ENCODE measurements at regions not wholly inside any gene's neighbourhood (a gene's known extent, or its start where the extent isn't known, plus 50 kb on each side); places are given as distances from the start of the nearest gene placed in this dataset.
A peak's percentile ranks its signal among the peaks of the same experiment; 100 is the strongest.

- Histone ChIP-seq H3K9me3 (replicated peaks; ENCODE audit: control insufficient read depth, low read depth, low read length) (no peaks in the 10 kb centered on the region), H3K27me3 (ENCODE audit: control insufficient read depth, insufficient read depth, low read length) (peaks cover 2% of the 10 kb centered on the region), H3K4me3 (ENCODE audit: low read length) (no peak overlapping the region), H3K36me3 (ENCODE audit: control insufficient read depth, insufficient read depth, low read length) (no peaks in the 10 kb centered on the region), H3K4me1 (ENCODE audit: control insufficient read depth, insufficient read depth, low read length) (peaks cover 4% of the 10 kb centered on the region), H3K27ac (ENCODE audit: low read length) (no peak overlapping the region)
- DNase-seq: no peak
- 38% methylated on average over 3 of the region's 6 CpGs for WGBS (ENCODE audit: insufficient coverage)
Observed at GRCh38 chr2:7953195-7953594, 728.7 kb upstream of the ID2 start.

GRCh38 chr2:7954234-7954633, 727.6 kb upstream of the ID2 start:
- Histone ChIP-seq H3K9me3 (replicated peaks; ENCODE audit: control insufficient read depth, low read depth, low read length) (no peaks in the 10 kb centered on the region), H3K4me3 (ENCODE audit: low read length) (no peak overlapping the region), H3K27me3 (ENCODE audit: control insufficient read depth, insufficient read depth, low read length) (peaks cover 2% of the 10 kb centered on the region), H3K4me1 (ENCODE audit: control insufficient read depth, insufficient read depth, low read length) (peaks cover 4% of the 10 kb centered on the region), H3K36me3 (ENCODE audit: control insufficient read depth, insufficient read depth, low read length) (no peaks in the 10 kb centered on the region), H3K27ac (ENCODE audit: low read length) (no peak overlapping the region)
- DNase-seq: no peak
- 79% methylated on average over 2 of the region's 4 CpGs for WGBS (ENCODE audit: insufficient coverage)

GRCh38 chr2:7956126-7956689, 725.6 kb upstream of the ID2 start:
- 83% methylated on average over 1 of the region's 6 CpGs for WGBS (ENCODE audit: insufficient coverage)
- Histone ChIP-seq H3K27ac (ENCODE audit: low read length) (no peak overlapping the region), H3K9me3 (replicated peaks; ENCODE audit: control insufficient read depth, low read depth, low read length) (no peaks in the 10 kb centered on the region), H3K4me3 (ENCODE audit: low read length) (no peak overlapping the region), H3K36me3 (ENCODE audit: control insufficient read depth, insufficient read depth, low read length) (no peaks in the 10 kb centered on the region), H3K4me1 (ENCODE audit: control insufficient read depth, insufficient read depth, low read length) (no peaks in the 10 kb centered on the region), H3K27me3 (ENCODE audit: control insufficient read depth, insufficient read depth, low read length) (peaks cover 2% of the 10 kb centered on the region)
- DNase-seq: no peak

GRCh38 chr2:7961550-7961949, 720.3 kb upstream of the ID2 start:
- H3K27ac ChIP-seq (ENCODE audit: low read length): no peak overlapping the region
- no peak for DNase-seq
- H3K36me3 ChIP-seq (ENCODE audit: control insufficient read depth, insufficient read depth, low read length): no peaks in the 10 kb centered on the region
- no peaks in the 10 kb centered on the region for H3K9me3 ChIP-seq (replicated peaks; ENCODE audit: control insufficient read depth, low read depth, low read length)
- WGBS (ENCODE audit: insufficient coverage): no CpG with 5 or more reads among the region's 2 CpGs
- no peak overlapping the region for H3K4me3 ChIP-seq (ENCODE audit: low read length)
- no peaks in the 10 kb centered on the region for H3K4me1 ChIP-seq (ENCODE audit: control insufficient read depth, insufficient read depth, low read length)
- H3K27me3 ChIP-seq (ENCODE audit: control insufficient read depth, insufficient read depth, low read length): peaks cover 4% of the 10 kb centered on the region

GRCh38 chr2:7962161-7962560, 719.7 kb upstream of the ID2 start:
- H3K4me1 ChIP-seq (ENCODE audit: control insufficient read depth, insufficient read depth, low read length): no peaks in the 10 kb centered on the region
- no peaks in the 10 kb centered on the region for H3K36me3 ChIP-seq (ENCODE audit: control insufficient read depth, insufficient read depth, low read length)
- WGBS (ENCODE audit: insufficient coverage): 64% methylated on average over 3 of the region's 3 CpGs
- H3K27me3 ChIP-seq (ENCODE audit: control insufficient read depth, insufficient read depth, low read length): peaks cover 6% of the 10 kb centered on the region
- H3K4me3 ChIP-seq (ENCODE audit: low read length): no peak overlapping the region
- no peak for DNase-seq
- no peaks in the 10 kb centered on the region for H3K9me3 ChIP-seq (replicated peaks; ENCODE audit: control insufficient read depth, low read depth, low read length)
- no peak overlapping the region for H3K27ac ChIP-seq (ENCODE audit: low read length)

GRCh38 chr2:7963787-7964186, 718.1 kb upstream of the ID2 start:
- Histone ChIP-seq H3K27me3 (ENCODE audit: control insufficient read depth, insufficient read depth, low read length) (peaks cover 6% of the 10 kb centered on the region), H3K27ac (ENCODE audit: low read length) (no peak overlapping the region), H3K9me3 (replicated peaks; ENCODE audit: control insufficient read depth, low read depth, low read length) (no peaks in the 10 kb centered on the region), H3K4me1 (ENCODE audit: control insufficient read depth, insufficient read depth, low read length) (no peaks in the 10 kb centered on the region), H3K4me3 (ENCODE audit: low read length) (no peak overlapping the region), H3K36me3 (ENCODE audit: control insufficient read depth, insufficient read depth, low read length) (no peaks in the 10 kb centered on the region)
- WGBS (ENCODE audit: insufficient coverage): 80% methylated on average over 1 of the region's 4 CpGs
- DNase-seq: no peak

GRCh38 chr2:7966032-7966431, 715.8 kb upstream of the ID2 start:
- H3K4me3 ChIP-seq (ENCODE audit: low read length): no peak overlapping the region
- no CpG with 5 or more reads among the region's 3 CpGs for WGBS (ENCODE audit: insufficient coverage)
- DNase-seq: no peak
- H3K4me1 ChIP-seq (ENCODE audit: control insufficient read depth, insufficient read depth, low read length): peaks cover 7% of the 10 kb centered on the region
- H3K9me3 ChIP-seq (replicated peaks; ENCODE audit: control insufficient read depth, low read depth, low read length): no peaks in the 10 kb centered on the region
- peaks cover 6% of the 10 kb centered on the region for H3K27me3 ChIP-seq (ENCODE audit: control insufficient read depth, insufficient read depth, low read length)
- no peaks in the 10 kb centered on the region for H3K36me3 ChIP-seq (ENCODE audit: control insufficient read depth, insufficient read depth, low read length)
- H3K27ac ChIP-seq (ENCODE audit: low read length): no peak overlapping the region

GRCh38 chr2:7967707-7968405, 714.0 kb upstream of the ID2 start:
- peaks cover 6% of the 10 kb centered on the region for H3K27me3 ChIP-seq (ENCODE audit: control insufficient read depth, insufficient read depth, low read length)
- H3K9me3 ChIP-seq (replicated peaks; ENCODE audit: control insufficient read depth, low read depth, low read length): no peaks in the 10 kb centered on the region
- peaks cover 10% of the 10 kb centered on the region for H3K4me1 ChIP-seq (ENCODE audit: control insufficient read depth, insufficient read depth, low read length)
- no peak overlapping the region for H3K27ac ChIP-seq (ENCODE audit: low read length)
- H3K36me3 ChIP-seq (ENCODE audit: control insufficient read depth, insufficient read depth, low read length): no peaks in the 10 kb centered on the region
- H3K4me3 ChIP-seq (ENCODE audit: low read length): no peak overlapping the region
- no peak for DNase-seq
- 80% methylated on average over 1 of the region's 6 CpGs for WGBS (ENCODE audit: insufficient coverage)

GRCh38 chr2:7969756-7970515, 711.9 kb upstream of the ID2 start:
- Histone ChIP-seq H3K9me3 (replicated peaks; ENCODE audit: control insufficient read depth, low read depth, low read length) (no peaks in the 10 kb centered on the region), H3K36me3 (ENCODE audit: control insufficient read depth, insufficient read depth, low read length) (no peaks in the 10 kb centered on the region), H3K4me3 (ENCODE audit: low read length) (no peak overlapping the region), H3K27me3 (ENCODE audit: control insufficient read depth, insufficient read depth, low read length) (peaks cover 6% of the 10 kb centered on the region), H3K27ac (ENCODE audit: low read length) (no peak overlapping the region), H3K4me1 (ENCODE audit: control insufficient read depth, insufficient read depth, low read length) (peaks cover 11% of the 10 kb centered on the region)
- peak; percentile 33 for DNase-seq
- WGBS (ENCODE audit: insufficient coverage): 29% methylated on average over 7 of the region's 10 CpGs

GRCh38 chr2:7971248-7971647, 710.6 kb upstream of the ID2 start:
- Histone ChIP-seq H3K4me3 (ENCODE audit: low read length) (no peak overlapping the region), H3K4me1 (ENCODE audit: control insufficient read depth, insufficient read depth, low read length) (peaks cover 11% of the 10 kb centered on the region), H3K27ac (ENCODE audit: low read length) (no peak overlapping the region), H3K27me3 (ENCODE audit: control insufficient read depth, insufficient read depth, low read length) (peaks cover 2% of the 10 kb centered on the region), H3K36me3 (ENCODE audit: control insufficient read depth, insufficient read depth, low read length) (no peaks in the 10 kb centered on the region), H3K9me3 (replicated peaks; ENCODE audit: control insufficient read depth, low read depth, low read length) (no peaks in the 10 kb centered on the region)
- DNase-seq: no peak
- WGBS (ENCODE audit: insufficient coverage): no CpG with 5 or more reads among the region's 2 CpGs

All from muscle of leg (tissue), 3 donors.